Right hindlimb (tissue), 1 donor: ENCODE measurements at regions not wholly inside any gene's neighbourhood (a gene's known extent, or its start where the extent isn't known, plus 50 kb on each side); places are given as distances from the start of the nearest gene placed in this dataset.

Experiments used
- DNase-seq: peaks from one replicate; pipeline ENCODE4 v3.0.0-alpha.2; 2018

- no peak for DNase-seq
These were observed 52.7 kb upstream of the NEURL1B start for GRCh38 chr5:172588380-172588779.

- DNase-seq, result no peak
These were observed 54.0 kb upstream of the NEURL1B start for GRCh38 chr5:172587061-172587405.

GRCh38 chr5:172586125-172587060, 54.7 kb upstream of the NEURL1B start:
- DNase-seq, result no peak

GRCh38 chr5:172585114-172585513, 55.9 kb upstream of the NEURL1B start:
- no peak for DNase-seq

GRCh38 chr5:172584638-172585037, 56.4 kb upstream of the NEURL1B start:
- DNase-seq, result no peak

GRCh38 chr5:172583931-172584511, 57.0 kb upstream of the NEURL1B start:
- peak; percentile 64 for DNase-seq

- no peak for DNase-seq
These were observed 58.1 kb upstream of the NEURL1B start for GRCh38 chr5:172582940-172583339.

GRCh38 chr5:172581315-172581714, 59.7 kb upstream of the NEURL1B start:
- DNase-seq, result no peak

- no peak for DNase-seq
These were observed 61.6 kb upstream of the NEURL1B start for GRCh38 chr5:172579403-172579990.

- DNase-seq, result no peak
These were observed 63.7 kb upstream of the NEURL1B start for GRCh38 chr5:172577267-172577909.

- no peak for DNase-seq
These were observed 65.1 kb upstream of the NEURL1B start for GRCh38 chr5:172575816-172576545.

GRCh38 chr5:172575416-172575815, 65.6 kb upstream of the NEURL1B start:
- no peak for DNase-seq

GRCh38 chr5:172574871-172575223, 66.2 kb upstream of the NEURL1B start:
- DNase-seq, result peak; percentile 72

- DNase-seq, result peak; percentile 64
These were observed 66.8 kb upstream of the NEURL1B start for GRCh38 chr5:172573986-172574870.

- DNase-seq, result no peak
These were observed 67.8 kb upstream of the NEURL1B start for GRCh38 chr5:172573120-172573882.

- no peak for DNase-seq
These were observed 68.6 kb upstream of the NEURL1B start for GRCh38 chr5:172572440-172572839.

GRCh38 chr5:172571892-172572291, 69.2 kb upstream of the NEURL1B start:
- no peak for DNase-seq

GRCh38 chr5:172571413-172571812, 69.7 kb upstream of the NEURL1B start:
- DNase-seq, result no peak

GRCh38 chr5:172570594-172571334, 70.3 kb upstream of the NEURL1B start:
- DNase-seq, result no peak

GRCh38 chr5:172569861-172570558, 71.1 kb upstream of the NEURL1B start:
- DNase-seq, result no peak
